K562 (cell line): ENCODE measurements at regions not wholly inside any gene's neighbourhood (a gene's known extent, or its start where the extent isn't known, plus 50 kb on each side); places are given as distances from the start of the nearest gene placed in this dataset.

Source experiments
- ATAC-seq: fragments of 200-7000 bp; cut with Tn5 transposase; 3 replicates; pipeline ENCODE4 v1.9.1; 2020; ENCODE audit warnings: moderate library complexity
- BruUV-seq: library from RNA; stranded (reverse); fragments of 400-500 nt; replicated peaks from 2 replicates; lab custom pipeline; 2021; lab: Mats Ljungman, UMichigan
- CTCF ChIA-PET: fragments of 300-600 bp; formaldehyde crosslinking; extraction: SDS; loops from one replicate; lab custom pipeline; 2021; ENCODE audit warnings: low intra/inter-chr PET ratio; lab: Yijun Ruan, JAX
- POLR2A ChIA-PET: fragments of 300-600, 350-650 bp; sonication (Branson Sonifier 250); formaldehyde crosslinking; extraction: SDS; loops from one replicate; lab custom pipeline; 2021; ENCODE audit warnings: antibody characterized with exemption, inconsistent platforms; lab: Yijun Ruan, JAX
- DNase-seq, 4 experiments: peaks; one replicate each; pipeline versions ENCODE4 v3.0.0 to v3.0.0-alpha.2; 2011 to 2018; ENCODE audit warnings: low spot score in 3 of 4, mixed read lengths in 3 of 4; ENCODE audit errors: extremely low read depth in 1 of 4
- FAIRE-seq: peaks from 2 replicates; lab custom pipeline; 2011; peaks lifted over from hg19 to GRCh38; lab: Jason Lieb, UNC
- H2AFZ ChIP-seq: 2 replicates; pipeline ENCODE4 v1.6.0; 2011; ENCODE audit warnings: low read depth, low read length, control low read depth, inconsistent platforms
- H3K27ac ChIP-seq: fragments of 200-600 bp; 3 replicates; pipeline ENCODE4 v1.8.0; 2011; ENCODE audit warnings: low read depth, mild to moderate bottlenecking, control low read depth, inconsistent platforms, low read length, moderate library complexity, mixed read lengths; ENCODE audit errors: extremely low read depth
- H3K27me3 ChIP-seq, 2 experiments: fragments of 300-600 bp in 1 of 2; 2 replicates in 1 of 2; 3 replicates in 1 of 2; pipeline versions ENCODE4 v1.6.0 to v1.8.0; 2011; ENCODE audit warnings: inconsistent platforms in 2 of 2, low read length in 2 of 2, mild to moderate bottlenecking in 1 of 2, mixed read lengths in 1 of 2, moderate library complexity in 1 of 2; ENCODE audit not compliant: control insufficient read depth in 2 of 2, insufficient read depth in 2 of 2
- H3K36me3 ChIP-seq: fragments of 300-600 bp; 3 replicates; pipeline ENCODE4 v1.8.0; 2011; ENCODE audit warnings: mild to moderate bottlenecking, low read length, inconsistent platforms; ENCODE audit not compliant: control insufficient read depth, insufficient read depth
- H3K4me1 ChIP-seq, 2 experiments: fragments of 200-600 bp in 1 of 2; replicated peaks in 1 of 2; 2 replicates in 1 of 2; 3 replicates in 1 of 2; pipeline versions ENCODE4 v1.5.1 to v1.8.0; 2011; ENCODE audit warnings: inconsistent platforms in 2 of 2, low read length in 2 of 2, mild to moderate bottlenecking in 1 of 2, mixed read lengths in 1 of 2, moderate library complexity in 1 of 2; ENCODE audit not compliant: control insufficient read depth in 2 of 2, insufficient read depth in 2 of 2
- H3K4me2 ChIP-seq: 2 replicates; pipeline ENCODE4 v1.6.1; 2011; ENCODE audit warnings: low read length, control low read depth, inconsistent platforms, mixed read lengths; ENCODE audit not compliant: insufficient read depth
- H3K4me3 ChIP-seq: fragments of 200-600 bp; sonication (generic), shearing (Covaris generic); 2 replicates; pipeline ENCODE4 v1.5.1; 2016; ENCODE audit warnings: control low read depth, inconsistent platforms
- H3K79me2 ChIP-seq: fragments of 200-600 bp; 3 replicates; pipeline ENCODE4 v1.8.0; 2011; ENCODE audit warnings: low read length, inconsistent platforms; ENCODE audit not compliant: control insufficient read depth, insufficient read depth
- H3K9ac ChIP-seq, 2 experiments: 2 replicates each; pipeline versions ENCODE4 v1.6.0 to v1.6.1; 2011; ENCODE audit warnings: low read depth in 2 of 2, low read length in 2 of 2, control low read depth in 1 of 2, inconsistent platforms in 1 of 2, mild to moderate bottlenecking in 1 of 2, mixed read lengths in 1 of 2; ENCODE audit not compliant: insufficient read depth in 1 of 2
- H3K9me1 ChIP-seq: one replicate; pipeline ENCODE4 v1.6.0; 2011; ENCODE audit warnings: inconsistent platforms, mild to moderate bottlenecking, low read length, moderate library complexity; ENCODE audit not compliant: control insufficient read depth, insufficient read depth
- H3K9me3 ChIP-seq: replicated peaks from 2 replicates; pipeline ENCODE4 v1.5.1; 2011; ENCODE audit warnings: low read depth, low read length, inconsistent platforms; ENCODE audit not compliant: control insufficient read depth, insufficient read depth
- H4K20me1 ChIP-seq: replicated peaks from 2 replicates; pipeline ENCODE4 v1.6.1; 2011; ENCODE audit warnings: low read length, inconsistent platforms, mixed read lengths; ENCODE audit not compliant: control insufficient read depth, insufficient read depth
- HLTF ChIP-seq: fragments of 450-650 bp; IDR thresholded peaks from 2 replicates; pipeline ENCODE4 v1.6.1; 2016
- HOMEZ ChIP-seq: fragments of 250-450 bp; sonication (Bioruptor Pico); IDR thresholded peaks from 2 replicates; pipeline ENCODE4 v1.4.0; 2020; ENCODE audit warnings: mild to moderate bottlenecking, moderate library complexity
- MAX ChIP-seq: sonication (generic); formaldehyde crosslinking; IDR thresholded peaks from 2 replicates; pipeline ENCODE4 v1.9.0; 2022; ENCODE audit warnings: mild to moderate bottlenecking, missing genetic modification reagents
- NFIX ChIP-seq: fragments of 250-450 bp; sonication (Bioruptor Pico); IDR thresholded peaks from 2 replicates; pipeline ENCODE4 v1.4.0; 2020; ENCODE audit warnings: low read depth, mild to moderate bottlenecking, moderate library complexity
- NR2C1 ChIP-seq, 2 experiments: fragments of 450-650 bp; IDR thresholded peaks; 2 replicates each; pipeline ENCODE4 v1.6.1; 2017; ENCODE audit warnings: mild to moderate bottlenecking in 2 of 2, antibody characterized with exemption in 1 of 2, inconsistent platforms in 1 of 2, missing compliant biosample characterization in 1 of 2, missing genetic modification characterization in 1 of 2
- NR2F6 ChIP-seq: fragments of 450-650 bp; formaldehyde crosslinking; IDR thresholded peaks from 2 replicates; pipeline ENCODE4 v1.4.0; 2020; ENCODE audit warnings: mild to moderate bottlenecking
- RBM34 ChIP-seq: fragments of 200-400 bp; formaldehyde crosslinking; IDR thresholded peaks from 2 replicates; pipeline ENCODE4 v1.6.1; 2018; ENCODE audit warnings: low read length, borderline replicate concordance; ENCODE audit not compliant: insufficient read depth
- ZBTB17 ChIP-seq: fragments of 450-650 bp; formaldehyde crosslinking; IDR thresholded peaks from 2 replicates; pipeline ENCODE4 v1.4.0; 2020; ENCODE audit warnings: mild to moderate bottlenecking
- ZKSCAN8 ChIP-seq: fragments of 200-800 bp; sonication (Bioruptor generic); IDR thresholded peaks from 2 replicates; pipeline ENCODE4 v1.6.1; 2016; ENCODE audit warnings: missing genetic modification characterization, missing compliant biosample characterization
- ZNF217 ChIP-seq: sonication (generic); formaldehyde crosslinking; IDR thresholded peaks from 2 replicates; pipeline ENCODE4 v1.8.0; 2022; ENCODE audit warnings: mild to moderate bottlenecking, missing genetic modification reagents
- WGBS: fragments of 100-300 bp; shearing (Covaris generic); methylation state at CpG from one replicate; pipeline ENCODE4 v1.1.6; 2016; ENCODE audit warnings: low coverage, mixed read lengths; ENCODE audit not compliant: insufficient coverage; ENCODE audit errors: missing lambda C conversion rate; 5-methylcytosine and 5-hydroxymethylcytosine counted together
- in situ Hi-C: fragments of 300-500 bp; cut with MboI; formaldehyde crosslinking; loops from 4 replicates; pipeline ENCODE4 v1.15.0; 2018; ENCODE audit warnings: inconsistent platforms, mixed read lengths
- intact Hi-C: fragments of 100-400 bp; cut with micrococcal nuclease; formaldehyde crosslinking; loops from 2 replicates; pipeline ENCODE4 v1.14.2; 2022
- TF ChIP-seq, protein P1 (sequence below), 2 experiments: fragments of 450-650 bp; IDR thresholded peaks; 2 replicates each; pipeline ENCODE4 v1.6.1; 2016; ENCODE audit warnings: mild to moderate bottlenecking in 2 of 2, borderline replicate concordance in 1 of 2, low read depth in 1 of 2, moderate library complexity in 1 of 2
- TF ChIP-seq, protein P2 (sequence below): fragments of 450-650 bp; IDR thresholded peaks from 2 replicates; pipeline ENCODE4 v1.6.1; 2014; ENCODE audit warnings: low read depth, mild to moderate bottlenecking, moderate library complexity, borderline replicate concordance

DNA sequence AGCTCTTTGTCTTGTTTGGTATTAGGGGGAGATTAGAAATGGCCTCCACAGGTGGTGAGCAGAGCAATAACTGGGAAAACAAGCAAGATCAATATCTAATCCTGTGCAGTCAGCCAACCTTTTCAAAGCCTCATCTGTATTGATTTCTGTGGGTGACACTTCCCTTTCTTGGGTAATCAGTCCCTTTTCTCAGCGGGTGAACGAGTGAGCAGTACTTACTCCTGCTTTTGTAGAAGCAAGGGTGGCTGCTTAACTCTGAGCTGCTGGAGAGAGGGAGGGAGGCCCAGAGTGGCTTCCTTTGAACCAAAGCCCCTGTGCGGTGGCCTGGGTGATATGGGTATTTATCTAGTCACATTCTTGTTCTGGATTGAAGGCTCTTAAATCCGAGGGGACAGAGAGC lies 254.8 kb upstream of the CHD6 start:
- no peak for ATAC-seq
- Histone ChIP-seq H3K27ac (no peak overlapping the region), H2AFZ (no peak overlapping the region), H3K79me2 (no peaks in the 10 kb centered on the region), H4K20me1 (no peaks in the 10 kb centered on the region), H3K36me3 (no peaks in the 10 kb centered on the region), H3K4me1 (no peaks in the 10 kb centered on the region), H3K27me3 (no peaks in the 10 kb centered on the region), H3K4me2 (no peak overlapping the region), H3K9me3 (no peaks in the 10 kb centered on the region), H3K4me3 (no peak overlapping the region), H3K9me1 (no peaks in the 10 kb centered on the region), H3K9ac (no peak overlapping the region)
- FAIRE-seq: no peak
- in situ Hi-C loops: no loop called here
- BruUV-seq: no TSS peak
- 0% methylated on average over 3 of the region's 4 CpGs for WGBS
- POLR2A ChIA-PET: interaction anchor here (0.6 to 1.5 kb wide), 2 partner anchors 9 to 40 kb away, joined by 3 read pairs; no protein-coding TSS in a partner anchor
- CTCF ChIA-PET: no interaction called here
- no peak for DNase-seq
- intact Hi-C loops: no loop called here
- TF ChIP-seq, protein P1, sequence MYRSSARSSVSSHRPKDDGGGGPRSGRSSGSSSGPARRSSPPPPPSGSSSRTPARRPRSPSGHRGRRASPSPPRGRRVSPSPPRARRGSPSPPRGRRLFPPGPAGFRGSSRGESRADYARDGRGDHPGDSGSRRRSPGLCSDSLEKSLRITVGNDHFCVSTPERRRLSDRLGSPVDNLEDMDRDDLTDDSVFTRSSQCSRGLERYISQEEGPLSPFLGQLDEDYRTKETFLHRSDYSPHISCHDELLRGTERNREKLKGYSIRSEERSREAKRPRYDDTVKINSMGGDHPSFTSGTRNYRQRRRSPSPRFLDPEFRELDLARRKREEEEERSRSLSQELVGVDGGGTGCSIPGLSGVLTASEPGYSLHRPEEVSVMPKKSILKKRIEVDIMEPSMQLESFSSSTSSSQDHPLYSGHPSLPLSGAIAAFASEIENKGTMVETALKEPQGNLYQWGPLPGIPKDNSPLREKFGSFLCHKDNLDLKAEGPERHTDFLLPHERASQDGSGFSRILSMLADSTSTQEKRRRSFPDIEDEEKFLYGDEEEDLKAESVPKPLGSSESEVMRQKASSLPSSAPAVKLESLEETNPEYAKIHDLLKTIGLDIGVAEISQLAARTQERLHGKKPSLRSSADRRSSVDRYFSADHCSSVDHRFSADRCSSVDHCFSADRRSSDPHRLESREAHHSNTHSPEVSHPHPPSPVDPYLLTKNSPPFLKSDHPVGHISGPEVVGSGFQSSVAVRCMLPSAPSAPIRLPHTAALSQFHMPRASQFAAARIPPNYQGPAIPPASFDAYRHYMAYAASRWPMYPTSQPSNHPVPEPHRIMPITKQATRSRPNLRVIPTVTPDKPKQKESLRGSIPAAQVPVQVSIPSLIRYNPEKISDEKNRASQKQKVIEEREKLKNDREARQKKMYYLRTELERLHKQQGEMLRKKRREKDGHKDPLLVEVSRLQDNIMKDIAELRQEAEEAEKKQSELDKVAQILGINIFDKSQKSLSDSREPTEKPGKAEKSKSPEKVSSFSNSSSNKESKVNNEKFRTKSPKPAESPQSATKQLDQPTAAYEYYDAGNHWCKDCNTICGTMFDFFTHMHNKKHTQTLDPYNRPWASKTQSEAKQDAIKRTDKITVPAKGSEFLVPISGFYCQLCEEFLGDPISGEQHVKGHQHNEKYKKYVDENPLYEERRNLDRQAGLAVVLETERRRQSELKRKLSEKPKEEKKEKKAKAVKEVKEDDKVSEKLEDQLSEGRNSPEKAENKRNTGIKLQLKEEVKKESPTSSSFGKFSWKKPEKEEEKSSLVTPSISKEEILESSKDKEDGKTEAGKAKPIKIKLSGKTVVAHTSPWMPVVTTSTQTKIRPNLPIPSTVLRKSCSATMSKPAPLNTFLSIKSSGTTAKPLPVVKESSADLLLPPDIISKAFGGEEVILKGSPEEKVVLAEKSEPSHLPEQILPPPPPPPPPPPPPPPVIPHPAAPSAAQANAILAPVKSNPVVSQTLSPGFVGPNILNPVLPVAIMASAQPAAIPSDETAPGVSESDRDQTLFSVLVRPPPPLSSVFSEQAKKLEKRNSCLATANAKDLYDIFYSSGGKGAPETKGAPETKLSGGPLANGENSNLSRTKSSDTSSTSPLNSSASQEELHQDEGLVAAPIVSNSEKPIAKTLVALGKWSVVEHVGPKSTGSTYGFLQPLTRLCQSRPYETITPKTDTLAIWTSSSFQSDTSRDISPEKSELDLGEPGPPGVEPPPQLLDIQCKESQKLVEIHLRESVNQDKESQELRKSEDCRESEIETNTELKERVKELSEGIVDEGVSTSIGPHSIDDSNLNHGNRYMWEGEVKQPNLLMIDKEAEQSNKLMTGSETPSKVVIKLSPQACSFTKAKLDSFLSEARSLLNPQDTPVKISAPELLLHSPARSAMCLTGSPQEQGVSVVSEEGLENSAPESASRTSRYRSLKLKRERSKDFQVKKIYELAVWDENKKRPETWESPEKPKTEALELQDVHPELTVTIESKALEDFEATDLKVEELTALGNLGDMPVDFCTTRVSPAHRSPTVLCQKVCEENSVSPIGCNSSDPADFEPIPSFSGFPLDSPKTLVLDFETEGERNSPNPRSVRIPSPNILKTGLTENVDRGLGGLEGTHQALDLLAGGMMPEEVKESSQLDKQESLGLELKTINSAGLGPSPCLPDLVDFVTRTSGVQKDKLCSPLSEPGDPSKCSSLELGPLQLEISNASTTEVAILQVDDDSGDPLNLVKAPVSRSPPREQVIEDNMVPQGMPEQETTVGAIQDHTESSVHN (IDR thresholded peaks at IDR 0.05; ENCODE audit: borderline replicate concordance in 1 of 2, low read depth in 1 of 2): no peak
- TF ChIP-seq NR2F6 (CRISPR knock-in tag) (no peak), ZKSCAN8 (CRISPR knock-in tag) (no peak), ZNF217 (CRISPR knock-in tag) (no peak), MAX (CRISPR knock-in tag) (no peak), HLTF (no peak), HOMEZ (CRISPR knock-in tag) (no peak), ZBTB17 (CRISPR knock-in tag) (no peak), RBM34 (no peak), NFIX (CRISPR knock-in tag) (no peak), NR2C1 (IDR thresholded peaks at IDR 0.05) (no peak), NR2C1 (tag; IDR thresholded peaks at IDR 0.05) (no peak)
- TF ChIP-seq, protein P2, sequence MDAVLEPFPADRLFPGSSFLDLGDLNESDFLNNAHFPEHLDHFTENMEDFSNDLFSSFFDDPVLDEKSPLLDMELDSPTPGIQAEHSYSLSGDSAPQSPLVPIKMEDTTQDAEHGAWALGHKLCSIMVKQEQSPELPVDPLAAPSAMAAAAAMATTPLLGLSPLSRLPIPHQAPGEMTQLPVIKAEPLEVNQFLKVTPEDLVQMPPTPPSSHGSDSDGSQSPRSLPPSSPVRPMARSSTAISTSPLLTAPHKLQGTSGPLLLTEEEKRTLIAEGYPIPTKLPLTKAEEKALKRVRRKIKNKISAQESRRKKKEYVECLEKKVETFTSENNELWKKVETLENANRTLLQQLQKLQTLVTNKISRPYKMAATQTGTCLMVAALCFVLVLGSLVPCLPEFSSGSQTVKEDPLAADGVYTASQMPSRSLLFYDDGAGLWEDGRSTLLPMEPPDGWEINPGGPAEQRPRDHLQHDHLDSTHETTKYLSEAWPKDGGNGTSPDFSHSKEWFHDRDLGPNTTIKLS: no peak
